LNCAP (cell line): ENCODE measurements at regions not wholly inside any gene's neighbourhood (a gene's known extent, or its start where the extent isn't known, plus 50 kb on each side); places are given as distances from the start of the nearest gene placed in this dataset.
A peak's percentile ranks its signal among the peaks of the same experiment; 100 is the strongest.

ENCODE experiments used
- TF ChIP-seq, protein P1 (sequence below): fragments of 450-650 bp; IDR thresholded peaks from 2 replicates; pipeline ENCODE4 v1.5.1; 2017; ENCODE audit warnings: mild to moderate bottlenecking

DNA sequence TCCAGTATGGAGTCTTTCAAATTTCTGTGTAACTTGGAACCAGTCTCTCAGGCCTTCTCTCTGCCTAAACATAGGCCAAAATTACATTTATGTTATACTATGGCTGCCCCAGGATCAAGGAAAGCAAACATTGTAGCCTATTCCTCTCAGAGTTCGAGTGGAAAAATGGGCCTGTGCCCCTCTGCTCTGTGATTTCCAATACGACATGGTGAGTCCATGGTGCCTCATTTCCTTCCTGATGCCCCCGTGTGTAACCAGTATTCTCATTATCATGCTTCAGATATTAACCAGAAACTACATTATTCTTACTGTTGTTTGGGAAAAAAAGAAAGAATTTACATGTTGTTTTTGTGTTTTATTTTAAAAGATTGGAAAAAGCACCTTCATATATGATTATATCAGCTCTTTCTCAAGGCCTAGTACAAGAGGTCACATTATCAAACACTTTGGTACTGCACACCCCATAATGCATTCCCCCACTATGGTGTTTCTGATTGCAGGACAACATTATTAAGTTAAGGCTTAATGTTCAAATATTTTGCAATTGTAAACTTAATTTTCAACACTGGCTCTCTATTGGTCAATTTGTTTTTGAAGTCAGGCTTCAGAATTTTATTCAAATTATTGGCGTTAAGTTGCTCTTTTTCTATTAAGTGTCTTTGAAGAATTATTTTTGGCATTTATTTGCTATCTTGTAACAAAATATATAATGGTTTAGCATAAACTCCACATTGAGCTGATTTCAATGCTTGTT lies 151.8 kb upstream of the SLC27A6 start:
- TF ChIP-seq, protein P1, sequence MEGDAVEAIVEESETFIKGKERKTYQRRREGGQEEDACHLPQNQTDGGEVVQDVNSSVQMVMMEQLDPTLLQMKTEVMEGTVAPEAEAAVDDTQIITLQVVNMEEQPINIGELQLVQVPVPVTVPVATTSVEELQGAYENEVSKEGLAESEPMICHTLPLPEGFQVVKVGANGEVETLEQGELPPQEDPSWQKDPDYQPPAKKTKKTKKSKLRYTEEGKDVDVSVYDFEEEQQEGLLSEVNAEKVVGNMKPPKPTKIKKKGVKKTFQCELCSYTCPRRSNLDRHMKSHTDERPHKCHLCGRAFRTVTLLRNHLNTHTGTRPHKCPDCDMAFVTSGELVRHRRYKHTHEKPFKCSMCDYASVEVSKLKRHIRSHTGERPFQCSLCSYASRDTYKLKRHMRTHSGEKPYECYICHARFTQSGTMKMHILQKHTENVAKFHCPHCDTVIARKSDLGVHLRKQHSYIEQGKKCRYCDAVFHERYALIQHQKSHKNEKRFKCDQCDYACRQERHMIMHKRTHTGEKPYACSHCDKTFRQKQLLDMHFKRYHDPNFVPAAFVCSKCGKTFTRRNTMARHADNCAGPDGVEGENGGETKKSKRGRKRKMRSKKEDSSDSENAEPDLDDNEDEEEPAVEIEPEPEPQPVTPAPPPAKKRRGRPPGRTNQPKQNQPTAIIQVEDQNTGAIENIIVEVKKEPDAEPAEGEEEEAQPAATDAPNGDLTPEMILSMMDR: no peak

DNA sequence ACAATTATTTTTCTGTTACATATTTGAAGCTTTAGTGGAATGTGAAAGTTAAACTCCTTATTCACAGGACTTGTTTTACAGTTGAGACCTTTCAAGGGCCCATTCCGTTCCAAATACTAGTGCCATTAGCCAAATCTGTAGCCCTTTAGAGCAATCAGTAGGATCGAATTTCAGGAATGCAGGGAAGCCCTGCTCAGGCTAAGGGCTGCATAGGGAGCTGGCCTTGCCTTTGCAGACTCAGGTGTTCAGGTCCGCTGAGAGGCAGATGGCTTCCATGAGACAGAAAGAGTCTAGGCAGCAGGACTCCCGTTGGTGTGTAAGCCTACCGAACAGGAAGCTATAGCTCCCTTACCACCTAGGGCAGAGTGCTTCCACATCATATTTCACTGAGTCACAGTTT lies 150.1 kb upstream of the SLC27A6 start:
- TF ChIP-seq, protein P1: no peak

DNA sequence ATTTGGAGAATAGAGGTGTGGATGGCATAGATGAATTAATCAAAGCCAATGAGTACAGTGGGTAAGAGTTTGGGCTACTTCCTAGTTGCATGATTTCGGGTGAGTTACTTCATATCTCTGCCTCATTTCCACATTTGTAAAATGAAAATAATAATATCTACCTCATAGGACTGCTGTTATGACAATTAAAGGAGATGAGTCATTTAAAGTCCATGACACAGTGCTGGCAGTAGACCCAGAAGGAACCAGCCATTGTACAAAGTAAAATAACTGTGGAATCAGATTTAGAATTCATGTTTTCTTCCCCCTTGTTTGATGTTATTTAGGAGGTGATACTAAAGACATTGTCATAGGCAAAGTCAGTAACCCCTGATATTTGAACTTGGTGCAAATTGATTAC lies 139.5 kb upstream of the SLC27A6 start:
- TF ChIP-seq, protein P1: no peak

DNA sequence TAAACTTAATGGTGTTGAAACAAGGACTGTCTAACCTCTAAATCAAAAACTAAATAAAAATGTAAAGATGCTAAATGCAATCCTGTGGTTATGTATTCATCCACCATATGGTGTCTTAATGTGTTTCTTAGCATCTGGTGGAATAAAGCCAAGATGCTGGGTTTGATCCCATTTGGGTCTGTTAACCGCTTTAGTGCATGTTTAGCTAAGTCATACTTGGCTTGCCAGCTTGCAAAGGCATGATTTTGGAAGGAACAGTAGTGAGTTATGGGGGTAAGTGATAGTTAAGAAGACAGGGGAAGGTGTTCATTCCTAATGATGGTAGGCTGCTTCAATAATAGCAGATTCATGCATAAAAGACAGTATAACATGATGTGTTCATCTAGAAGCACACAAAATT lies 139.0 kb upstream of the SLC27A6 start:
- TF ChIP-seq, protein P1: no peak

DNA sequence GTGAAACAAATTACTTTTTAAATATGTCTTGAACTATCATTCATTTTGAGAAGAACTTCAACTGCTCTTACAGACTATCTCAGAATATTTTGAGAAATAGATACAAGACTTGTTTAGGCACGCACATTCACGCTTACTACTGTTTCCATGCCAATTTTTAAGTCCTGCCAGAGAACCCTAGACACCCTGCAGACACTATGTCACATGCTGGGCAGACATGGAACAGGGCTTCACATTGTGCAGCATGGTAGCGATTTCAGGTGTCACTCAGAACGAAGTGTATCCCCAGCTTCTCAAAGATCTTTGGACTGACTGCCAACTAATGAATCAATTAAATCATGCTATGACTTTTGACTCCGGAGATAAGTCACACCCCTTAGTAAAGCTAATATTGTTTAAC lies 128.7 kb upstream of the SLC27A6 start:
- TF ChIP-seq, protein P1: no peak

DNA sequence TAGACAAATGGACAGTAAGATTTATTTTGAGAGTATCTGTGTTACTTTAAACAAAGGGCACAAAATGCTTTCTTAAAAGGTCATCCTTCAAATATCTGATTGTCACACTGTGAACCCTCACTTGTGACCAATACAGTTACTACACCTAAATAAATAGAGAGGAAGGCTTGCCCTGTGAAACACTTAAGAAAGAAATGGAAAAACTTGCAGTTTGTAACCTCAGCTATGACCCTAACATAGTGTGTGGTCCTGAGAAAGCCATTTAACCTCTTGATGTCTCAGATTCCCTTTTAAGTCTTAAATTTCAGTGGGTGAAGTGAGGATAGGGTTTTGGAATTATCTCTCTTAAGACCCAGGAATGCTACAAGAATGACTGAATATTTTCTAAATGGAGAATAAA lies 126.7 kb upstream of the SLC27A6 start:
- TF ChIP-seq, protein P1: no peak

DNA sequence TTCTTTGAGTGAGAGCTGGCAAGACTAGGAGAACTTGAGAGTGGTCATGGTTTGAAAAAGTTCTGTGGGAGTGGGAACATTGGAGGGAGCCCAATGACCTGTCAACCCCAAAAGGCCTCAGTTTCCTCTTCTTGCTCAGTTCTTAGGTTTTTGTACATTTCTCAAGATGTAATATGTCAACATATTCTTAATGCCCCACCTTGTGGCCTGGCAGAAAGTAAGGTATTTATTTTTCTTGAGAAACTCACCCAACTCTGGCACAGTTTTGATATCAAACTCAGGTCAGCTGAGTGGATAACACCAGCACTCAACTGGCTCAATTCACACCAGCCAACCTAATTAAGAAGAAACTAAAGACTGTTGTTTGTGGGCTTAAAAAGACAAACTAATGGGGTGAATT lies 123.0 kb upstream of the SLC27A6 start:
- TF ChIP-seq, protein P1: no peak

DNA sequence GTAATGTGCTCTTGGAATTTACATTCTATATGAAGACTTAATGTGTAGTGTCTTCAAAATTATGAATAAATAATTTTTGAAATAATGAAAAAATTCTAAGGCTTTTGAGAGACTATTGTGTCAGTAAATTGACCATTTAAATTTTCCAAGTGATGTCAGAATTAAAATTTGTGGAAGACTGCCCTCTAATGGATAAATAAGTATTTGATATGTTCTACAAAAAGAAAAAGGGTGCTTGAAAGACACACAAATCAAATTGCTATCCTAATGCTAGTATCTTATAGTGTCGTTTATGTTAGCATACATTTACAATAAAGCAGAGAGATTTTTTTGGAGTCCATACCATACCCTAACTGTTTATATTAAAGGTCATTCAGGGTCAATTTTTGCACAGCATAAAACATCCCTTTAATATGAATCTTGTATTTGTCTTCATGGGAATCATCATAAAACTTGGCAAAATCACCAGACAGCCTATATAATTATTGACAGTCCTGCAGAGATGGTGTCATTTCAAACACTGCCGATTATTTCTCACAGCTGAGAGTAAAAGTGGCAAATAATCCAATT lies 120.8 kb upstream of the SLC27A6 start:
- TF ChIP-seq, protein P1: peak; percentile 49
